Spinal cord (tissue), 9 donors: ENCODE measurements at regions not wholly inside any gene's neighbourhood (a gene's known extent, or its start where the extent isn't known, plus 50 kb on each side); places are given as distances from the start of the nearest gene placed in this dataset.
"Not testable (repeated sequence)": the region's sequence is repeated elsewhere in the genome, so short reads cannot be mapped to it uniquely, and the experiment has no call there.

Experiments
- DNase-seq, 6 donors: peaks; one replicate each; pipeline versions ENCODE4 v3.0.0 to v3.0.0-alpha.2; 2013 to 2015; ENCODE audit warnings: low spot score in 6 of 6, low read depth in 4 of 6
- H3K27ac ChIP-seq: one replicate; pipeline ENCODE4 v1.5.1; 2013; ENCODE audit warnings: low read depth, low read length, control low read depth
- H3K27me3 ChIP-seq: one replicate; pipeline ENCODE4 v1.6.1; 2013; ENCODE audit warnings: low read length; ENCODE audit not compliant: control insufficient read depth, insufficient read depth
- H3K36me3 ChIP-seq: one replicate; pipeline ENCODE4 v1.6.1; 2013; ENCODE audit warnings: low read length; ENCODE audit not compliant: control insufficient read depth, insufficient read depth
- H3K4me1 ChIP-seq: one replicate; pipeline ENCODE4 v1.6.1; 2013; ENCODE audit warnings: low read length; ENCODE audit not compliant: control insufficient read depth, insufficient read depth
- H3K4me3 ChIP-seq: one replicate; pipeline ENCODE4 v1.5.1; 2013; ENCODE audit warnings: low read depth, low read length, control low read depth
- H3K9me3 ChIP-seq: one replicate; pipeline ENCODE4 v1.6.1; 2013; ENCODE audit warnings: low read length; ENCODE audit not compliant: control insufficient read depth, insufficient read depth
- WGBS: methylation state at CpG from one replicate; pipeline ENCODE4 v1.1.5; 2013; ENCODE audit warnings: missing lambda C conversion rate; ENCODE audit not compliant: insufficient coverage; 5-methylcytosine and 5-hydroxymethylcytosine counted together
- donor health status: healthy.

DNA sequence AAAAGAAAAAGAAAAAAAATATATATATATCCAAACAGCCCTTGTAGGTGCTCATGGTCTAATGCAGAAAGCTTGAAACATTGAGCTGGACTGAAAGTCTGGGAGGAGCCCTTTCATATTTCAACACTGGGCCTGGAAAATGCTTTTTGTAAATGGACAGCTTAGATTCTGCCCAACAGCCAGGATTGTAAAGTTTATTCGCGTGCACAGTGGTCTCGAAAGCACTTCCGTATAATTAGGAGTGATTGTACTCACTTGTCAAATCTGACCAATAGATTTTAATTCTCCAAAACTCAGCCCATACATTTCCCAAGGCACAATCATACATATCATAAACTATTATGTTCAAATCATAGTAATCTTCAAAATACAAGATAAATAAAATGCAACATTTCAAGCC, 260.1 kb downstream of the COL4A1 start:
- Histone ChIP-seq H3K36me3 (no peaks in the 10 kb centered on the region), H3K27ac (no peak overlapping the region), H3K4me1 (peaks cover 3% of the 10 kb centered on the region), H3K9me3 (no peaks in the 10 kb centered on the region), H3K27me3 (no peaks in the 10 kb centered on the region), H3K4me3 (no peak overlapping the region)
- no CpG with 5 or more reads among the region's 4 CpGs for WGBS
- peak in 1 of 6 donors; percentile 9 for DNase-seq

DNA sequence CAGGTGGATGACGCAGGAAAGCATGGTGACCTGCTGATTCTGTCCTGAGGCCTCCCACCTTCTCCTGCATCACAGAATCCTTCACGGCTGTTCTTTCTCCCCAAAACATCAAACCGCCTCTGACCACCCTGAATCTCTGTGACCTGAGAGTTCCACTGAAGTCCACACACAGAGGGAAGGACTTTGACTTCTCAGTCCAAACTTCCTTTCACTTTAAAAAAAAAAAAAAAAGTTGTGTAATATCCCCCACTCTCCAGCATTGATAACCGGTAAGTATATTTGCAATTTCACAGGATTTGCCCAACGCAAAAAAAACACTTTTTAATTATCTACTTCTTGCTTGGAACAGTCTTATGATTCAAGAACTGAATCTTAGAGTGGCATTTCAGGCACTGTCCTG, 259.5 kb upstream of the IRS2 start:
- Histone ChIP-seq H3K27ac (no peak overlapping the region), H3K36me3 (no peaks in the 10 kb centered on the region), H3K4me3 (no peak overlapping the region), H3K27me3 (no peaks in the 10 kb centered on the region), H3K9me3 (no peaks in the 10 kb centered on the region), H3K4me1 (peaks cover 3% of the 10 kb centered on the region)
- no peak for DNase-seq
- 84% methylated on average over 3 of the region's 5 CpGs for WGBS

DNA sequence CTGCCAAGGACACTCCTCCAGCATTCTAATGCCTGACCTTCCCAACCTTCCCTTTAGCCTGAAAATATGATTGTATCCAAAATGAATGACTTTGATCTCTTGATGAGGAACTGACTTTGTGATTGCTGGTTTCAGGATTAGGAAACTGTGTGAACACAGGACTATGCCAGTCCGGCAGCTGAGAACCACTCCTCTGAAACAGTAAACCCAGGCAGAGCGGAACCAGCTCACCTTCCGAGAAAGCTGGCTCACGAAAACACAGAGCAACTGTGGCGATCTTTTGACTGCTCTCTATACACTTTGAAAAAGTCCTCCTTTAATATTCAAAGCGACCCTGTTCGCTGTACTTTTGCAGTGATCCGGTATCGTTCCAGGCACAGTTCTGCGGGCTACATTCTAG, 258.8 kb upstream of the IRS2 start:
- H3K4me1 ChIP-seq = peaks cover 3% of the 10 kb centered on the region
- no peak overlapping the region for H3K4me3 ChIP-seq
- DNase-seq = no peak
- 84% methylated on average over 7 of the region's 10 CpGs for WGBS
- H3K27ac ChIP-seq = no peak overlapping the region
- no peaks in the 10 kb centered on the region for H3K36me3 ChIP-seq
- H3K27me3 ChIP-seq = no peaks in the 10 kb centered on the region
- no peaks in the 10 kb centered on the region for H3K9me3 ChIP-seq

GRCh38 chr13:110044551-110045111, 258.2 kb upstream of the IRS2 start:
- Histone ChIP-seq H3K36me3 (no peaks in the 10 kb centered on the region), H3K27ac (no peak overlapping the region), H3K4me3 (no peak overlapping the region), H3K4me1 (peaks cover 3% of the 10 kb centered on the region), H3K27me3 (no peaks in the 10 kb centered on the region), H3K9me3 (no peaks in the 10 kb centered on the region)
- DNase-seq = peak in 4 of 6 donors; percentile 11 to 94 (median 26)
- WGBS = 57% methylated on average over 9 of the region's 15 CpGs

DNA sequence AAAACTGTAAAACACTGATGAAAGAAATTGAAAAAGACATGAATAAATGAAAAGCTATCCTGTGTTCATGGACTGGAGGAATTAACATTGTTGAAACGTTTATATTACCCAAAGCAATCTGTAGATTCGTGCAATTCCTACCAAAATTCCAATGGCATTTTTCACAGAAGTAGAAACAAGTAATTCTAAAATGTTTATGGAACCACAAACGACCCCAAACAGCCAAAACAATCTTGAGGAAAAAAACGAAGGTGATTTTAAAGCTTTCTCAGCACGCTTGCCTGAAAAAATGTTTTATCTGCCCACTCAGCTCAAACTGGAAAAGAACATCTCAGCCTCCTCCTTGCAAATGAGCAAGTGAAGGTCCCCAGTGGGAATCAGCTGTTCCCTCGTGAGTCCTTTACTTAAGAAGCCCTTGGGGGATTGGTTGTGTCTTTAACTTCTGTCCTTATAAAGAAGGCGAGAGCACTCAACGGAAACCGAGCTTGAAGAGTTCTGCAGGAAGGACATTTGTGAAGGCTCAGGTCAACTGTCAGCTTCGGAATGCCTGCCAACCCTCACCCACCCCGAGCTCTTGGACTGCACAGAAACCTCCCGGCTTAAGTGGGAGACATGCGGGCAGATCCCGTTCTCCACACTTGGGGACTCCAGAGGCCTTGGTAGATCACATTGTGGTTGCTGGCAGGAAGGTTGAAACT, 256.0 kb upstream of the IRS2 start:
- H3K27me3 ChIP-seq = no peaks in the 10 kb centered on the region
- WGBS = 97% methylated on average over 6 of the region's 14 CpGs
- peak in 1 of 6 donors; percentile 19 for DNase-seq

GRCh38 chr13:110041638-110042037, 255.3 kb upstream of the IRS2 start:
- not testable (repeated sequence) for DNase-seq, H3K36me3 ChIP-seq, H3K4me1 ChIP-seq, H3K9me3 ChIP-seq, H3K4me3 ChIP-seq, H3K27ac ChIP-seq, H3K27me3 ChIP-seq
- WGBS = no CpG with 5 or more reads among the region's 4 CpGs

More for the DNA sequence above, 256.0 kb upstream of the IRS2 start:
- Histone ChIP-seq H3K4me1 (peaks cover 3% of the 10 kb centered on the region), H3K4me3 (no peak overlapping the region), H3K36me3 (no peaks in the 10 kb centered on the region), H3K27ac (no peak overlapping the region), H3K9me3 (no peaks in the 10 kb centered on the region)

- Histone ChIP-seq H3K27ac (no peak overlapping the region), H3K27me3 (no peaks in the 10 kb centered on the region), H3K4me3 (no peak overlapping the region), H3K4me1 (no peaks in the 10 kb centered on the region), H3K36me3 (no peaks in the 10 kb centered on the region), H3K9me3 (no peaks in the 10 kb centered on the region)
- 100% methylated on average over 2 of the region's 2 CpGs for WGBS
- DNase-seq = no peak
Measured at GRCh38 chr13:110037925-110038573, 251.7 kb upstream of the IRS2 start.

DNA sequence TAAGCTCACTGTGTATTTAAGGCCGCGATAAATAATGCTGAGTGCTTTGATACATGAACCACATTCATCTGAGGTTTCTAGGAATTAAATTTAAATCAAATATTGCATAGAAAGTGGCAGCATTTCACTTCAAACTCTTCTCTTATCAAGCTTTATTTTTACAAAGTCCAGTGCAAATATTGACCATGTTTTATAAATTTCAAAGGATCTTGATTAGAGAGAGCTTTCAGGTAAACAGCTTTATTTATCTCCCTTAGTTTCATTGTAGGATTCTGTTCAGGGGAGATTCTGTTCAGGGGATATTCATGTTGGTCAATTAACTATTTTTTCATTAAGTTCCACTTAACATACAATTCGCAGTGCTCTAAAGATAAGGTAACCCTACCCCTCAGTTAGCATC, 249.7 kb upstream of the IRS2 start:
- H3K9me3 ChIP-seq = no peaks in the 10 kb centered on the region
- H3K4me3 ChIP-seq = no peak overlapping the region
- no CpG with 5 or more reads among the region's 3 CpGs for WGBS
- no peak for DNase-seq
- no peak overlapping the region for H3K27ac ChIP-seq
- no peaks in the 10 kb centered on the region for H3K4me1 ChIP-seq
- H3K36me3 ChIP-seq = no peaks in the 10 kb centered on the region
- H3K27me3 ChIP-seq = no peaks in the 10 kb centered on the region

GRCh38 chr13:110034031-110034549, 247.7 kb upstream of the IRS2 start:
- Histone ChIP-seq H3K9me3 (no peaks in the 10 kb centered on the region), H3K36me3 (no peaks in the 10 kb centered on the region), H3K4me3 (no peak overlapping the region), H3K4me1 (no peaks in the 10 kb centered on the region), H3K27ac (no peak overlapping the region), H3K27me3 (no peaks in the 10 kb centered on the region)
- peak in 1 of 6 donors; percentile 4 for DNase-seq
- 40% methylated on average over 1 of the region's 4 CpGs for WGBS
